ENCODE measurements at regions not wholly inside any gene's neighbourhood (a gene's known extent, or its start where the extent isn't known, plus 50 kb on each side); places are given as distances from the start of the nearest gene placed in this dataset.

- H3K4me3 ChIP-seq (ENCODE audit: low read depth, low read length), result no peak overlapping the region
- TF ChIP-seq CTCF (IDR thresholded peaks at IDR 0.05; ENCODE audit: borderline replicate concordance, insufficient read depth, low read depth, low read length), result no peak
Observed at GRCh38 chr2:53452400-53452799, 315.2 kb upstream of the CHAC2 start.

- no peak overlapping the region for H3K4me3 ChIP-seq (ENCODE audit: low read depth, low read length)
- no peak for TF ChIP-seq CTCF (IDR thresholded peaks at IDR 0.05; ENCODE audit: borderline replicate concordance, insufficient read depth, low read depth, low read length)
Observed at GRCh38 chr2:53450923-53451322, 316.7 kb upstream of the CHAC2 start.

DNA sequence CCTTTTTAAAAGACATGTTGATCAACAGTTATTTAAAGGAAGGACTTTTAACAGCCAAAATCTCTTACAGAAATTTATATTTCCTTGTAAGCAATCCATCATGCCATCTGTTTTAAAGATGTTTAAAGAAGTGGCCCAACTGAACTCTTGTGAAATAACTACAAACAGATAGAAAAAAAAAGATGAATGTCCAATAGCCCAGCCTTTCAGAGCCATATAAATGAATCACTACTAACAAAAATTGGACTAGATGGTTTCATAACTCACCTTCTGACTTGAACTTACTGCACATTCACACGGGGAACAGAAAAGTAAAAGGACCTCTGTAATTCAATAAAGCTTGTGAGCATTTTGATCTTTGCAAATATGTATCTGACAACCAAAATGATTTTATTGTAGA, 319.0 kb upstream of the CHAC2 start:
- TF ChIP-seq CTCF (IDR thresholded peaks at IDR 0.05; ENCODE audit: borderline replicate concordance, insufficient read depth, low read depth, low read length), result no peak

GRCh38 chr2:53448086-53448485, 319.5 kb upstream of the CHAC2 start:
- no peak for TF ChIP-seq CTCF (IDR thresholded peaks at IDR 0.05; ENCODE audit: borderline replicate concordance, insufficient read depth, low read depth, low read length)
- no peak overlapping the region for H3K4me3 ChIP-seq (ENCODE audit: low read depth, low read length)

More for the DNA sequence above, 319.0 kb upstream of the CHAC2 start:
- no peak overlapping the region for H3K4me3 ChIP-seq (ENCODE audit: low read depth, low read length)

DNA sequence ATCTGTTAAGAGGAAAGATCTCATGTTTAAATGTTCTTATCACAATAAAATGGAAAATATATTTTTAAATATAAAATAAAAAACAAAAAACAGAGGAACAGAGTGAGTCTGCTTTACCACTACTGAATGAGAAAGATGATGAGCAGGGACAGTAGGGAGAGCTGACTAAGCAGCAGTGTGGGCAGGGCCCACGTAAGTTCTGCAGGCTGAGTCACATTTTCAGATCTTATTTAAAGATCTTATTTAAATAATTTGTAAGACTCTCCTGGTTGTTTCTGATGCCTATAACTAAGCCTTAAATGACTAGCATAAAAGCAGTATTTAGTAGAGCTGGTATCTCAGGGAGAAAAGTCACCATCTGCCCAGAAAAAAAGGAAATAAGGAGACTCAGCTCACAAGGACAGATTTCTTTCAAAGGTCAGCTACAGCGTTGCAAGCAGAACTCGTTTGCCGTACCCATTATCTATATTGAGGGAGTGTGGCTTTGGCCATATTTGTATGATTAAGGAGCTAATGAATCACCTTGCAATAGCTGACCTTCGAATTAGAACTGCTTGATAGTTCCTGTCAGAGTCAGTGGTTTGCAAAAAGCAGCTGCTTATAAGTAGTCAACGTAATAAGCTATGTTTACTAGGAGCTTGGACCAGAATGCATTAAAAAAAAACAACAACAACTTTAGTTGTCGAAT, 322.1 kb upstream of the CHAC2 start:
- TF ChIP-seq CTCF (IDR thresholded peaks at IDR 0.05; ENCODE audit: borderline replicate concordance, insufficient read depth, low read depth, low read length), result no peak
- H3K4me3 ChIP-seq (ENCODE audit: low read depth, low read length), result no peak overlapping the region

- TF ChIP-seq CTCF (IDR thresholded peaks at IDR 0.05; ENCODE audit: borderline replicate concordance, insufficient read depth, low read depth, low read length), result peak; percentile 10; the same call in 1 of the 2 replicates
- H3K4me3 ChIP-seq (ENCODE audit: low read depth, low read length), result no peak overlapping the region
Observed at GRCh38 chr2:53442783-53443182, 324.8 kb upstream of the CHAC2 start.

DNA sequence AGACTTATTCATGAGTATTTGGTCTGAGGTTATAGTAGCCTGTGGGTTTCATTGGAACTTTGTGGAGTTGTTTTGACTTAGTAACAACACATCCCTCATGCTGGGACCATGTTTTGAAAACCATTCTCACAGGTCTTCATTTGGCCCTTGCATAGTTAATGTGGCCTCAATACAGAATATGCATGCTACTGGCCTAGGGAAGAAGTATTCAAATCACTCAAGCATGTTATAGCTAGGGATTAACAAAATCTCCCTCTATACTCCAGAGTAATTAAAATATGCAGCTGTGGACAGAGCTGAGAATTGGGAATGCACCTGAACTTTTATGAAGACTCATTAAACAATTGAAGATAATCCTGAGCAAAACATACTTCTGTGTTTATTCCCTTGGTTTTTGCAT, 325.5 kb upstream of the CHAC2 start:
- no peak for TF ChIP-seq CTCF (IDR thresholded peaks at IDR 0.05; ENCODE audit: borderline replicate concordance, insufficient read depth, low read depth, low read length)
- H3K4me3 ChIP-seq (ENCODE audit: low read depth, low read length), result no peak overlapping the region
